ENCODE measurements at regions not wholly inside any gene's neighbourhood (a gene's known extent, or its start where the extent isn't known, plus 50 kb on each side); places are given as distances from the start of the nearest gene placed in this dataset.

DNA sequence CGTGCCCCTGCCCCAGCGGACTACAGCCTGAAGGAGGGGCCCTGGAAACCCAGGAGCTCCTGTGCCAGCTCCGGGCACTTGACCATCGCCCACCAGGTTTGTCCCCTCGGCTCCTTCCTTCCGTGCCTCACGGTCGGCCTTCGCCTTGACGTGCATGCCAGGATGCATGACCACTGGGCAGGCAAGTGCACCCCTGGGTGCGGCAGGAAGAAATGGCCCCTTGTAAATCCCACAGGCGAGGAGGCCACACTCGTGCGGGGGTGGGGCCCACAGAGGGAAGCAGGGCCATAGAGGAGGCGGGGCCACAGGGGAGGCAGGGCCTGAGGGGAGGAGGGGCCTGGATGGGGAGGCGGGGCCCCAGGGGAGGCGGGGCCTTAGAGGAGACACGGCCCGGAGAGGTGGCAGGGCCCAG lies 81.7 kb downstream of the YTHDF1 start:
- Histone ChIP-seq H3K4me3 (ENCODE audit: low read length) (no peak overlapping the region), H3K27ac (ENCODE audit: low read length) (no peak overlapping the region), H3K4me1 (ENCODE audit: insufficient read depth, low read length) (0 out of 2 replicates have a peak, but pooled peaks cover 3% of the 10 kb centered on the region), H3K9me3 (ENCODE audit: insufficient read depth, low read depth, low read length) (no peaks in the 10 kb centered on the region), H3K27me3 (ENCODE audit: insufficient read depth, low read length) (peaks cover 15% of the 10 kb centered on the region; the same call in 1 of the 2 replicates), H3K36me3 (ENCODE audit: insufficient read depth, low read depth, low read length) (no peaks in the 10 kb centered on the region), H3K9ac (ENCODE audit: low read depth, low read length) (no peak overlapping the region)

DNA sequence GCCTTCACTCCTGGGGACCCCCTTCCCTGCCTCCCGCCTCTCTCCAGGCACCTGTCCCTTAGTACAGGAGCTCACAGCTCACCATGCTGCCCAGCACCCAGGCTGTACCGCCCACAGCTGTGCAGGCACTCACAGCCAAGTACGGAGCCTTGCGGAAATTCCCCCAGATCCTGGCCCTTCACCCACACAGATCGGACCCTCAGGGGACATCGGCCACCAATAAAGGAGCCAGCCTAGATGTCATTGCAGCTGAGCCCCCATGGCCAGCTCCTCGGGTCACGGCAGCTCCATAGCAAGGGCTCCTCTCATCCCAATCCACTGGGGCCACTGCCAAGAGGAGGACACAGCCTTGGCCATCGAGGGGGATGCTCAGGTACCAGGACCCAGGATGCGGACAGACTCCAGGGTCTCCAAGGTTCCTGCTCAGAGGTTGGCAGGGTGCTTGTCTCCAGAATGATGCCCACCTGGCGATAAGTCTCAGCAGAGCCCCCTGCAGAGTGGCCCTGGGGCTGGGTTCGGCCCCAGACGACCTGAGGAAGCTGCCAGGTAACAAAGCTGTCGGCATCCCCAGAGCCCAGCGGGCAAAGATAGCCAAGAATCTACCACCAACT lies 82.3 kb downstream of the YTHDF1 start:
- no peaks in the 10 kb centered on the region for H3K9me3 ChIP-seq (ENCODE audit: insufficient read depth, low read depth, low read length)
- peaks cover 17% of the 10 kb centered on the region; the same call in 1 of the 2 replicates for H3K27me3 ChIP-seq (ENCODE audit: insufficient read depth, low read length)
- no peak overlapping the region for H3K9ac ChIP-seq (ENCODE audit: low read depth, low read length)
- H3K4me3 ChIP-seq (ENCODE audit: low read length), result no peak overlapping the region
- H3K27ac ChIP-seq (ENCODE audit: low read length), result no peak overlapping the region
- H3K4me1 ChIP-seq (ENCODE audit: insufficient read depth, low read length), result 0 out of 2 replicates have a peak, but pooled peaks cover 3% of the 10 kb centered on the region
- H3K36me3 ChIP-seq (ENCODE audit: insufficient read depth, low read depth, low read length), result no peaks in the 10 kb centered on the region

DNA sequence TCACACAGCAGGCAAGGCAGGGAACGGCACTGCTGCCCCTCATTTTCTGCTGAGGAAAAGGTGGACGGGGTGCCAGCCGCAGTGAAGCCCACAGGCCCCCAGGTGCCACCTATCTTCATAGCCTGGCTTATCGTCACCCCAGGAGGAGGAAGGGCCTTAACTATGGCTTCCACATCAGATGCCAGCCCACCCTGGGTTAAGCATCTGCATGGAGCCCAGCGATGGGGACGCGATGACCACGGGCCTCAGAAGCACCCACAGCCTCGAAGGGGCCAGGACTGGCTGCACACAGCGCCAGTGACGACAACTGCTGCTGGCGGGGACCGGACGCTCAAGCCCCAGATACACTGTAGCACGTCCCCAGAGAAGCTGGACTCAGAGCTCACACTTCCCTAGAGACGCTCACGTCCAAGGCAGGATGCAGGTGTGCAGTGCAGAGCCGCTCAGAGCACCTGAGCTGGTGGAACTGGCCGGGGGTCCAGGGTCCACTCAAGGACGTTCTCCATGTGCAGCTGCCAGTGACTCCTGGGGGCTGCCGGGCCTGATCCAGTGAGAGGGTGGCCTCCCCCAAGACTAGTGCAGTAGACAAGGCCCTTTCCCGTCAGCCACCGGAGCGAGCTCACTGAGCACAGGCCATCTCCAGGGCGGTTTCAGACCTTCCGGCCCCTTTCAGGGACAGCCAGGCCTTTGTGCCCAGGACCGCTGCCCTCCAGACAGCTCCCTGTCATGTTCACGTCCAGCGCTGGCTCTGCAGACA lies 83.0 kb downstream of the YTHDF1 start:
- H3K27ac ChIP-seq (ENCODE audit: low read length), result no peak overlapping the region
- no peaks in the 10 kb centered on the region for H3K36me3 ChIP-seq (ENCODE audit: insufficient read depth, low read depth, low read length)
- peaks cover 22% of the 10 kb centered on the region; the same call in 1 of the 2 replicates for H3K27me3 ChIP-seq (ENCODE audit: insufficient read depth, low read length)
- no peak overlapping the region for H3K4me3 ChIP-seq (ENCODE audit: low read length)
- H3K9me3 ChIP-seq (ENCODE audit: insufficient read depth, low read depth, low read length), result no peaks in the 10 kb centered on the region
- no peak overlapping the region for H3K9ac ChIP-seq (ENCODE audit: low read depth, low read length)
- 0 out of 2 replicates have a peak, but pooled peaks cover 3% of the 10 kb centered on the region for H3K4me1 ChIP-seq (ENCODE audit: insufficient read depth, low read length)

DNA sequence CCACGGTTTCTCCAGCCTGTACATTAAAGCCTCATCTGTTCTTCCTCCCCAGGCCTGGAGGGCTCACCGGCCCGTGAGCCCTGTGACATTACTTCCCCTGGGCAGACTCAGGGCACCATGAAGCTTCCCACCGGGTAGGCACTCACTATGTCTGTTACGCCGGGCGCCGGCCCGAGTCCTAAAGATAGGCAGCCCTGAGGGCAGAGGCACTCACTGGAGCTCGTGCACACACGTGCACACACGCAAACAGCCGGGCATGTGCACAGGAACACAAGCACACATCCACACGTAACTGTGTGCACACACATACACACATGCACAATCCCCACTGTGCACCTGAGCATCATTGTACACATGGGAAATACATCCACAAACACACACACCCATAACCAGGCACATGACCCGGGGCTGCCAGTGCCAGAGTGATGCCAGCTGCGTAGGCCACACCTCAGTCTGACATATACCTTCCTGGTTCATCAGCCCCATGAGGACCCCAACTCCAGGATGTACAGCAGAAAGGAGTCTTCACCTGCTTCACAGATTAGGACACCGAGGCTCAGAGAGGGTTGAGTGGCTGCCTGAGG lies 83.7 kb downstream of the YTHDF1 start:
- H3K9ac ChIP-seq (ENCODE audit: low read depth, low read length), result no peak overlapping the region
- peaks cover 25% of the 10 kb centered on the region; the same call in 1 of the 2 replicates for H3K27me3 ChIP-seq (ENCODE audit: insufficient read depth, low read length)
- no peak overlapping the region for H3K4me3 ChIP-seq (ENCODE audit: low read length)
- no peaks in the 10 kb centered on the region for H3K36me3 ChIP-seq (ENCODE audit: insufficient read depth, low read depth, low read length)
- no peaks in the 10 kb centered on the region for H3K9me3 ChIP-seq (ENCODE audit: insufficient read depth, low read depth, low read length)
- no peak overlapping the region for H3K27ac ChIP-seq (ENCODE audit: low read length)
- 0 out of 2 replicates have a peak, but pooled peaks cover 3% of the 10 kb centered on the region for H3K4me1 ChIP-seq (ENCODE audit: insufficient read depth, low read length)

DNA sequence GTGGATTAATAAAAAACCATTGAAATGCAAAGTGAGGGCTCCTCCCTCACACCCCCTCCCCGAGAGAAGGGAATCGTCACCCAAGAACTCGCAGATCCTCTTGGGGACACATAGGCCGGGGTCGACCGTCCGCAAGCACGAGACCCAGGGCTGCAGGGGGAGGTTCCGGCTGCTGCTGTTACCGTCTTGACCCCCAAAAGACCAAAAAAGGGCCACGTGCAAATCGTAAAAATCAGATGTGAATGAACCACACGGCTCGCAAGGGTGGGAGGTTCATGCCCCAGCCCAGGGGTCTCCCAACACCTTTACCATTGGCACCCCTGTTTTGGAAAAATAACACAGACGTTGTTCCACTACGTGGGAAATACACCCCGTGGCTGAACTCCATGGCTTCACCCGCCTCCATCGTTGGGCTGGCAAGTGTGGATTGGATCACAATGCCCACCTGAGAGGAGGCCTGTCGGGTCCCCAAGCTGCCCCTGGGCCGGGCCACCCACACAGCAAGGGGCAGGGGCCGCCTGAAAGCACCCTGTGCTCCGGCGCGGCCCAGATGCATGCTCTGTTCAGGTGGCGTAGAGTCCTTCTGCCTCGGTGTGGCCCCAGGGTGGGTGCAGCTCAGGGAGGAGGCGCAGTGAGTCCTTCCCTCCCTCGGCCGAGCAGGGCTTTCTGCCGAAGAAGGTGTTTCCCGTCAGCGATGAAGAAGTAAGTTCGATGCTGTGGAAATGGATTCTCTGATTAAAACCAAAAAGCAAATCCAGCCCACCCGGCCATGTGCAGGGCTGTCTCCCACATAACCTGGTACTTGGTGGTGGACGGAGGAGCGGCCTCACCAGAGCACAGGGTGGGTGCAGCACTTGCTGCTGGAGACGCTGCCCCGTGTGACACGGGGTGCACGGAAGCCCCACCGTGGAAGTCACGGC lies 85.0 kb downstream of the YTHDF1 start:
- Histone ChIP-seq H3K4me1 (ENCODE audit: insufficient read depth, low read length) (0 out of 2 replicates have a peak, but pooled peaks cover 3% of the 10 kb centered on the region), H3K27ac (ENCODE audit: low read length) (no peak overlapping the region), H3K4me3 (ENCODE audit: low read length) (peak overlapping the region; percentile 3; the same call in 1 of the 2 replicates), H3K36me3 (ENCODE audit: insufficient read depth, low read depth, low read length) (no peaks in the 10 kb centered on the region), H3K9me3 (ENCODE audit: insufficient read depth, low read depth, low read length) (no peaks in the 10 kb centered on the region), H3K27me3 (ENCODE audit: insufficient read depth, low read length) (peaks cover 25% of the 10 kb centered on the region; the same call in 1 of the 2 replicates), H3K9ac (ENCODE audit: low read depth, low read length) (no peak overlapping the region)

DNA sequence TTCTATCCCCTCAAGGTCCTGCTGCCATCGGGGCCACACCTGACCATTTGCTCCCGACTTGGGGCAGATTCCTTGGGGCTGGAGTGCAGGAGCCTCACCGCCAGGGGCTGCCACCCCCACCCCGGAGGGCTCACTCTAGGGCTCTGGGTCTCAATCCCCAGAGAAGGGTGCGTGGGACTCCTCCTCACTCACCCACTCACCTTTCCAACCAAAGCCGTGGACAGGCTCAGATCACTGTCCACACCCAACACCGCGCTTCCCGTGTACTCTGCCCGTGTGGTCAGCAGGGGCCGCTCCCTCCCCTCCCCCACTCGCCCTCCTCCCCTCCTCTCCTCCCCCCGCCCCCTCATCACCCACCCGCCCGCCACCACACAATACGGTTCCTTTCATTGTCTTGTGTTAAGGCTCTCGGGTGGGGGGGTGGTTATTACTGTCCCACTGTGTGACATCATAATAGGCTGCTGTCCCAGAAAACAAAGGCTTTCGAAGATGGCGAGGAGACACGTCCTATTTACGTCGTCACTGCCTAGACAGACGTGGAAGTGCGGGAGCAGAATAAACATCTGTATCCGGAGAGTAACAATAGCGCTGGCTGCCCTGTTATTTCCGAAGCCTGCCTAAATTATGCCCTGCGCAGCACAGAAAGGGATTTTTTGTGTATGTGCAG lies 85.8 kb downstream of the YTHDF1 start:
- H3K4me1 ChIP-seq (ENCODE audit: insufficient read depth, low read length), result 0 out of 2 replicates have a peak, but pooled peaks cover 3% of the 10 kb centered on the region
- H3K36me3 ChIP-seq (ENCODE audit: insufficient read depth, low read depth, low read length), result no peaks in the 10 kb centered on the region
- H3K27ac ChIP-seq (ENCODE audit: low read length), result no peak overlapping the region
- peak overlapping the region; percentile 37; the same call in 1 of the 2 replicates for H3K4me3 ChIP-seq (ENCODE audit: low read length)
- H3K27me3 ChIP-seq (ENCODE audit: insufficient read depth, low read length), result peaks cover 25% of the 10 kb centered on the region; the same call in 1 of the 2 replicates
- H3K9ac ChIP-seq (ENCODE audit: low read depth, low read length), result no peak overlapping the region
- H3K9me3 ChIP-seq (ENCODE audit: insufficient read depth, low read depth, low read length), result no peaks in the 10 kb centered on the region

DNA sequence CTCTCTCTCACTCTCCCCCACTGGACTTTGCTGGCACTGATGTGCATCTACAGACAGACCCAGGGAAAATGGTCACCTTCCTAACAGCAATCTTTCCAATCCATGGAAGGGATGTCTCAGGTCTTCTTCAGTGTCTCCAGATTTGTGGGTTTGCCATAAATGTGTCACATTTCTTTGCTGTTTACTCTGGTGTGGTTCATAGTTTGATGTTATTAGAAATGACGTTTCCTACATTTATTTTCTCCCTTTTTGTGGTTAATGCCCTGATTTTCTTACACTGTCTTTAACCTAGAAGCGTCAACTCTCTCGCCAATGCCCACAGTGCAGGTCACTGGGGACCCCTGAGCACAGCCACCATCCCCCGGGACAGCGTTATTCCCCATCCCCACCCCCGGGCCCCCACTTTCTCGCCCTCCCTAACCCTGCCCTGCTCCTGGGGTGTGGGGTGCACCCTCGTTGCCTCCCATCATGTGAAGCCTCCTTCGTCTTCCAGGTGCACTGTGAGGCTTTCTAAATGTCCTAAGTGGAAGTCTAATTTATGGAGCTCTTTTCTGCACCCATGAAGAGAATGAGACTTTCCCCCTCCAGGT lies 86.5 kb downstream of the YTHDF1 start:
- no peaks in the 10 kb centered on the region for H3K36me3 ChIP-seq (ENCODE audit: insufficient read depth, low read depth, low read length)
- H3K27ac ChIP-seq (ENCODE audit: low read length), result no peak overlapping the region
- H3K9me3 ChIP-seq (ENCODE audit: insufficient read depth, low read depth, low read length), result no peaks in the 10 kb centered on the region
- H3K9ac ChIP-seq (ENCODE audit: low read depth, low read length), result no peak overlapping the region
- peak overlapping the region; percentile 37; the same call in 1 of the 2 replicates for H3K4me3 ChIP-seq (ENCODE audit: low read length)
- H3K4me1 ChIP-seq (ENCODE audit: insufficient read depth, low read length), result 0 out of 2 replicates have a peak, but pooled peaks cover 3% of the 10 kb centered on the region
- H3K27me3 ChIP-seq (ENCODE audit: insufficient read depth, low read length), result peaks cover 25% of the 10 kb centered on the region; the same call in 1 of the 2 replicates

DNA sequence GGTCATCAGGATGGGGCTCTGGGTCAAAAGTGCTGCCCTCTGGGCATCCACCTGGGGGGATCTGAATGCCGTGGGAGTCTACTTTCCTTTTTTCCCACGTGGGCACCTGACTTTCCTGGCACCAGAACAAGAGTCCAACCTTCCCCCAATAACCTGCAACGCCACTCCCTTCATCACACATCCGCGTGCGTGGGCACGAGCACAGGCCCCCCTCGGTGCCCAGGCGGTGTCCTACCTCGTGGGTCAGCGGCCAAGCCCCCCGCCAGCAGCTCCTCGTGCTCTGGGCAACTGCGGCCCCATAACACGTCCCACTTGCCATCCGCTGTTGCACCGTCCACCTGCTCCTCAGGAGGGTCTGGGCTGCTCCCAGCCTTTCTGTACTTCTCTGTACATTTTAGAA lies 87.0 kb downstream of the YTHDF1 start:
- H3K4me1 ChIP-seq (ENCODE audit: insufficient read depth, low read length), result 0 out of 2 replicates have a peak, but pooled peaks cover 3% of the 10 kb centered on the region
- H3K27me3 ChIP-seq (ENCODE audit: insufficient read depth, low read length), result peaks cover 25% of the 10 kb centered on the region; the same call in 1 of the 2 replicates
- no peaks in the 10 kb centered on the region for H3K36me3 ChIP-seq (ENCODE audit: insufficient read depth, low read depth, low read length)
- H3K4me3 ChIP-seq (ENCODE audit: low read length), result no peak overlapping the region
- H3K9me3 ChIP-seq (ENCODE audit: insufficient read depth, low read depth, low read length), result no peaks in the 10 kb centered on the region
- no peak overlapping the region for H3K9ac ChIP-seq (ENCODE audit: low read depth, low read length)
- no peak overlapping the region for H3K27ac ChIP-seq (ENCODE audit: low read length)

DNA sequence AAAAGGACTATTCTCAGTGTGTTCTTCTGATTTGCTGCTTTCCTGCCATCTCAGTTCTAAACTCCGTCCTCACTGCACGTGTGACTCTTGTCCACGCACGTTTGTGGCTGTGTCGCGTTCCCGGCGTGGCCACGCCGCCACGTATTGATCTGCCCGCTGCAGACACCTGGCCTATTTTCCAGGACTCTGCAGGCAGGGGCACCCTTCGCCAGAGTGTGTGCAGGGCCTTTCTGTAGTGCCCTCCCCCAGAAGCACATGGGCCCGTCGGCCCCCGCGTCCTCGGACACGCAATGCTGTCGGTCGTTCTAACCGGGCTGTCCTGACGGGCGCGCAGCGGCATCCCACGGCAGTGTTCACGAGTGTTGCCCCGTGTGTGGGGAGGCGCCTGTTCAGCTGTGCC lies 87.6 kb downstream of the YTHDF1 start:
- Histone ChIP-seq H3K4me3 (ENCODE audit: low read length) (no peak overlapping the region), H3K9me3 (ENCODE audit: insufficient read depth, low read depth, low read length) (no peaks in the 10 kb centered on the region), H3K36me3 (ENCODE audit: insufficient read depth, low read depth, low read length) (no peaks in the 10 kb centered on the region), H3K9ac (ENCODE audit: low read depth, low read length) (no peak overlapping the region), H3K27me3 (ENCODE audit: insufficient read depth, low read length) (peaks cover 25% of the 10 kb centered on the region; the same call in 1 of the 2 replicates), H3K4me1 (ENCODE audit: insufficient read depth, low read length) (0 out of 2 replicates have a peak, but pooled peaks cover 3% of the 10 kb centered on the region), H3K27ac (ENCODE audit: low read length) (no peak overlapping the region)

DNA sequence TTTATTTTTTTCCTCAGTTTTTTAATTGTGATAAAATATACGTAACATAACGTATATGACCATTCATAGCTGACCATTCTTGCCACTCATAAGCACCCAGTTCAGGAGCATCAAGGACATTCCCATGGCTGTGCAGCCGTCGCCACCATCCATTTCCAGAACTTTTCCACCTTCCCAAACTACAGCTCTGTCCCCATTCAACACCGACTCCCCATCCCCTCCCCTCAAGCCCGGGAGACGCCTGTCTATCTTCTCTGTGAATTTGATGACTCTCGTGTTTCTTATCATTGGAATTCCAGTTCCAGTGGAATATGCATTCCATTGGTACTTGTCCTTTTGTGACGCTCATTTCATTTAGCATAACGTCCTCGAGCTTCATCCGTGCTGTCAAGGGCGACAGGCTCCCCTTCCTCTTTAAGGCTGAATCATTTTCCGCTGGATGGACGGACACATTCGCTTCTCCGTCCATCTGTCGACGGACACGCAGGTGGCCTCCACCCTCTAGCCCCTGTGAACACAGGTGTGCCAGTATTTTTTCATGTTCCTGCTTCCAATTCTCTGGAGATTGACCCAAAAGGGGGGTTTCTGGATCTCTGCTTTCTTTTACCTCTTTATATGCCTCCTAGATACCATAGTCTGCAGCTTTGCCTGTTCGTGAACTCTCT lies 88.1 kb downstream of the YTHDF1 start:
- Histone ChIP-seq H3K27me3 (ENCODE audit: insufficient read depth, low read length) (peaks cover 25% of the 10 kb centered on the region; the same call in 1 of the 2 replicates), H3K9ac (ENCODE audit: low read depth, low read length) (no peak overlapping the region)

More for the DNA sequence above, 88.1 kb downstream of the YTHDF1 start:
- H3K4me1 ChIP-seq (ENCODE audit: insufficient read depth, low read length), result 0 out of 2 replicates have a peak, but pooled peaks cover 3% of the 10 kb centered on the region
- no peak overlapping the region for H3K4me3 ChIP-seq (ENCODE audit: low read length)
- H3K27ac ChIP-seq (ENCODE audit: low read length), result no peak overlapping the region
- no peaks in the 10 kb centered on the region for H3K36me3 ChIP-seq (ENCODE audit: insufficient read depth, low read depth, low read length)
- no peaks in the 10 kb centered on the region for H3K9me3 ChIP-seq (ENCODE audit: insufficient read depth, low read depth, low read length)
